ENCODE measurements at regions not wholly inside any gene's neighbourhood (a gene's known extent, or its start where the extent isn't known, plus 50 kb on each side); places are given as distances from the start of the nearest gene placed in this dataset.
"Not testable (repeated sequence)": the region's sequence is repeated elsewhere in the genome, so short reads cannot be mapped to it uniquely, and the experiment has no call there.

- Histone ChIP-seq H3K4me1 (ENCODE audit: low read length) (no peaks in the 10 kb centered on the region), H3K9ac (ENCODE audit: low read length) (no peak overlapping the region), H3K9me3 (ENCODE audit: insufficient read depth, low read length) (no peaks in the 10 kb centered on the region), H3K27me3 (ENCODE audit: low read depth, low read length) (peaks cover 34% of the 10 kb centered on the region), H2AFZ (ENCODE audit: low read depth, low read length) (no peak overlapping the region), H3K36me3 (replicated peaks; ENCODE audit: low read depth, low read length) (no peaks in the 10 kb centered on the region), H3K4me2 (ENCODE audit: low read length) (no peak overlapping the region), H4K20me1 (ENCODE audit: insufficient read depth, low read length) (no peaks in the 10 kb centered on the region), H3K27ac (ENCODE audit: low read length) (no peak overlapping the region), H3K4me3 (ENCODE audit: low read length) (no peak overlapping the region), H3K79me2 (ENCODE audit: low read length) (no peaks in the 10 kb centered on the region)
- TF ChIP-seq CTCF (IDR thresholded peaks at IDR 0.05; ENCODE audit: low read depth, low read length) (no peak), EZH2phosphoT487 (IDR thresholded peaks at IDR 0.05; ENCODE audit: low read depth) (no peak)
Measured at GRCh38 chr5:173391031-173391430, 62.8 kb upstream of the STC2 start.

- H4K20me1 ChIP-seq (ENCODE audit: insufficient read depth, low read length); H2AFZ ChIP-seq (ENCODE audit: low read depth, low read length): not testable (repeated sequence)
Measured at GRCh38 chr5:173387293-173387692, 59.1 kb upstream of the STC2 start.

GRCh38 chr5:173385832-173386360 lies 57.7 kb upstream of the STC2 start:
- Histone ChIP-seq H3K27me3 (ENCODE audit: low read depth, low read length) (peaks cover 37% of the 10 kb centered on the region), H3K9ac (ENCODE audit: low read length) (no peak overlapping the region), H3K79me2 (ENCODE audit: low read length) (no peaks in the 10 kb centered on the region), H3K27ac (ENCODE audit: low read length) (no peak overlapping the region), H2AFZ (ENCODE audit: low read depth, low read length) (no peak overlapping the region), H3K4me3 (ENCODE audit: low read length) (no peak overlapping the region), H3K9me3 (ENCODE audit: insufficient read depth, low read length) (no peaks in the 10 kb centered on the region), H3K4me1 (ENCODE audit: low read length) (no peaks in the 10 kb centered on the region), H3K4me2 (ENCODE audit: low read length) (no peak overlapping the region), H3K36me3 (replicated peaks; ENCODE audit: low read depth, low read length) (no peaks in the 10 kb centered on the region), H4K20me1 (ENCODE audit: insufficient read depth, low read length) (no peaks in the 10 kb centered on the region)
- no peak for TF ChIP-seq CTCF (IDR thresholded peaks at IDR 0.05; ENCODE audit: low read depth, low read length)
- TF ChIP-seq EZH2phosphoT487 (IDR thresholded peaks at IDR 0.05; ENCODE audit: low read depth), result no peak

More at GRCh38 chr5:173387293-173387692, 59.1 kb upstream of the STC2 start:
- peaks cover 43% of the 10 kb centered on the region for H3K27me3 ChIP-seq (ENCODE audit: low read depth, low read length)
- H3K36me3 ChIP-seq (replicated peaks; ENCODE audit: low read depth, low read length); H3K9me3 ChIP-seq (ENCODE audit: insufficient read depth, low read length); H3K4me1 ChIP-seq (ENCODE audit: low read length); H3K4me3 ChIP-seq (ENCODE audit: low read length); H3K9ac ChIP-seq (ENCODE audit: low read length); H3K79me2 ChIP-seq (ENCODE audit: low read length); H3K4me2 ChIP-seq (ENCODE audit: low read length); H3K27ac ChIP-seq (ENCODE audit: low read length): not testable (repeated sequence)

- TF ChIP-seq EZH2phosphoT487 (IDR thresholded peaks at IDR 0.05; ENCODE audit: low read depth) (no peak), CTCF (IDR thresholded peaks at IDR 0.05; ENCODE audit: low read depth, low read length) (no peak)
- H3K79me2 ChIP-seq (ENCODE audit: low read length), result no peaks in the 10 kb centered on the region
- no peak overlapping the region for H3K4me3 ChIP-seq (ENCODE audit: low read length)
- no peaks in the 10 kb centered on the region for H3K4me1 ChIP-seq (ENCODE audit: low read length)
- H3K27ac ChIP-seq (ENCODE audit: low read length), result no peak overlapping the region
- H3K4me2 ChIP-seq (ENCODE audit: low read length), result no peak overlapping the region
- H3K9me3 ChIP-seq (ENCODE audit: insufficient read depth, low read length), result no peaks in the 10 kb centered on the region
- H3K36me3 ChIP-seq (replicated peaks; ENCODE audit: low read depth, low read length), result no peaks in the 10 kb centered on the region
- H3K27me3 ChIP-seq (ENCODE audit: low read depth, low read length), result peaks cover 46% of the 10 kb centered on the region
- no peaks in the 10 kb centered on the region for H4K20me1 ChIP-seq (ENCODE audit: insufficient read depth, low read length)
- no peak overlapping the region for H3K9ac ChIP-seq (ENCODE audit: low read length)
- no peak overlapping the region for H2AFZ ChIP-seq (ENCODE audit: low read depth, low read length)
Measured at GRCh38 chr5:173383711-173384110, 55.5 kb upstream of the STC2 start.

- TF ChIP-seq EZH2phosphoT487 (IDR thresholded peaks at IDR 0.05; ENCODE audit: low read depth) (no peak), CTCF (IDR thresholded peaks at IDR 0.05; ENCODE audit: low read depth, low read length) (no peak)
- no peaks in the 10 kb centered on the region for H3K9me3 ChIP-seq (ENCODE audit: insufficient read depth, low read length)
Measured at GRCh38 chr5:173378727-173379126, 50.5 kb upstream of the STC2 start.

More at GRCh38 chr5:173378727-173379126, 50.5 kb upstream of the STC2 start:
- H3K27me3 ChIP-seq (ENCODE audit: low read depth, low read length), result peaks cover 23% of the 10 kb centered on the region
- no peak overlapping the region for H2AFZ ChIP-seq (ENCODE audit: low read depth, low read length)
- H3K79me2 ChIP-seq (ENCODE audit: low read length), result no peaks in the 10 kb centered on the region
- no peak overlapping the region for H3K27ac ChIP-seq (ENCODE audit: low read length)
- no peaks in the 10 kb centered on the region for H4K20me1 ChIP-seq (ENCODE audit: insufficient read depth, low read length)
- H3K36me3 ChIP-seq (replicated peaks; ENCODE audit: low read depth, low read length), result no peaks in the 10 kb centered on the region
- H3K4me1 ChIP-seq (ENCODE audit: low read length), result no peaks in the 10 kb centered on the region
- H3K4me3 ChIP-seq (ENCODE audit: low read length), result no peak overlapping the region
- H3K4me2 ChIP-seq (ENCODE audit: low read length), result no peak overlapping the region
- no peak overlapping the region for H3K9ac ChIP-seq (ENCODE audit: low read length)
